Fibroblast of skin of scalp (primary cell): ENCODE measurements at regions not wholly inside any gene's neighbourhood (a gene's known extent, or its start where the extent isn't known, plus 50 kb on each side); places are given as distances from the start of the nearest gene placed in this dataset.
A peak's percentile ranks its signal among the peaks of the same experiment; 100 is the strongest.

Experiments
- DNase-seq: peaks from one replicate; pipeline ENCODE4 v3.0.0-alpha.2; 2013

DNA sequence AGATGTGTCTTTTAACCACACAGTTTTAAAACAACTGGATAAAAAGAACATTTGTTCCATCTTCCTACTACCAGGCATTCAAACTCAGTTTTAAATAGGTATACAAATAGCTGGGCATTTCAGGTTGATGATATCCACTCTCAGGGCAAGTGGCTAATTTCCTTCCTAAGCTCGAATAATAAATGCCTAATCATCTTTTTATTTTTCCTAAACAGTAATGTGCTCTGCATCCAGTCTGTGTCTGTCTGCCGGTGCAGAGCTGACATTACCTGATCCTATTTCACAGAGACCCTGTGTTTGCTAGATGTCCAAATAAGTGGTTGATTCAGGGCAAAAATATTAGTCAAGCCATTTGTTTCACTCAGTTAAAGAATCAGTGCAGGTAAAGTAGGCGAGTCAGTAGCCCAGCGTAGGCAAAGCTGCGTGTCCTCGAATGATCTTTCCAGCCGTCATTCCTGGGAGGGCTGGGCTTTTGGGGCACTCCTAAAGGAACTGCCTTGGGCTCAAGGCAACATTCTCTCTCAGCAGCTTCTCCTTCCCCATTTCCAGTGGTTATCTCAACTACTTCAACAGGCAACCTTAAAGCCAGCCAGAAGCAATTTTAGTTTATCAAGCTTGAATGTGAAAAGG, 74.2 kb upstream of the BMP2 start:
- no peak for DNase-seq

- no peak for DNase-seq
These were observed 74.8 kb upstream of the BMP2 start for GRCh38 chr20:6692566-6693173.

- DNase-seq, result no peak
These were observed 76.0 kb upstream of the BMP2 start for GRCh38 chr20:6691516-6691915.

DNA sequence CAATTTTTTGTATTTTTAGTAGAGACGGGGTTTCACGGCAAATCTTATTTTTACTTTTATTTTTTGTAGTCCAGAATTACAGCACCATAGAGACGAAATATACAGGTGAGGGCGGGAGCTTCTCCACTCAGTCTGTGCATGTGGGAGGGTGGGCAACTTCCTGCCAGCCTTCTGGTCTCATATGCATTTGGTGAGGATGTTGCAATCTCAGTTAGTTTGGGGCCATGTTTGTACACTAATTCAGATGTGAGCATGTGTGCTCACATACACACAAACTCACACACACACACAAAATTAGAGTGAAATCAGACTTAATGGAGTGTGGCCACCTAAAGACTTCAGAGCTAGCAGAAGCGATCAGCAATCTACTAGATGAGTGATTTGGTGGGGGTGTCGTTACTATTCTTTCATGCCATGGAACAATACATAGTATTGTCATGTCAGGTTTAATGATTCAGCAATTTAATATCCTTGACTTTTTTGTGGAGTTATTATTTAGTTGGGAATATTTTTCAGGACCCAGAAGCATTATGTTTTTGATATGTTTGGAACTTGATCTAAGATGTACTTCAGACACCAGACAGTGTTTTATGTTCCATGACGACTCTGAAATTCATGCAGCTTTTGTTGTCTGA, 78.0 kb upstream of the BMP2 start:
- no peak for DNase-seq

DNA sequence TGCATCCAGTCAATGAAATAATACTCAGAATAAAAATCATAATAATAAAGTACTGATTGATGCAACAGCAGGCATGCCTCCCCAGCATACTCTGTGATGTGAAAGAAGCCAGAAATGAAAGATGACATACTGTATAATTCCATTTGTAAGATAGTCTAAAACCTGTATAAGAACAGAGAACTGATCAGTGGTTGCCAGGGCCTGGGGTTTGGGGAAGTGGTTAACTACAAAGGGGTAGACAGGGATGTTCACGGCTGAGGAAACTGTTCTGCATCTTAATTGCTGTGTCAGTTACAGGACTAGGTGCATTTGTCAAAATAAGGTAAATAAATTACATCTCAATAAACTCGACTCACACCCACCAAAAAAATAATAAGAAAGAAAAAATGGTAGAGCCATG, 81.3 kb upstream of the BMP2 start:
- no peak for DNase-seq

- no peak for DNase-seq
These were observed 81.9 kb upstream of the BMP2 start for GRCh38 chr20:6685626-6686025.

- no peak for DNase-seq
These were observed 82.3 kb upstream of the BMP2 start for GRCh38 chr20:6685181-6685582.

DNA sequence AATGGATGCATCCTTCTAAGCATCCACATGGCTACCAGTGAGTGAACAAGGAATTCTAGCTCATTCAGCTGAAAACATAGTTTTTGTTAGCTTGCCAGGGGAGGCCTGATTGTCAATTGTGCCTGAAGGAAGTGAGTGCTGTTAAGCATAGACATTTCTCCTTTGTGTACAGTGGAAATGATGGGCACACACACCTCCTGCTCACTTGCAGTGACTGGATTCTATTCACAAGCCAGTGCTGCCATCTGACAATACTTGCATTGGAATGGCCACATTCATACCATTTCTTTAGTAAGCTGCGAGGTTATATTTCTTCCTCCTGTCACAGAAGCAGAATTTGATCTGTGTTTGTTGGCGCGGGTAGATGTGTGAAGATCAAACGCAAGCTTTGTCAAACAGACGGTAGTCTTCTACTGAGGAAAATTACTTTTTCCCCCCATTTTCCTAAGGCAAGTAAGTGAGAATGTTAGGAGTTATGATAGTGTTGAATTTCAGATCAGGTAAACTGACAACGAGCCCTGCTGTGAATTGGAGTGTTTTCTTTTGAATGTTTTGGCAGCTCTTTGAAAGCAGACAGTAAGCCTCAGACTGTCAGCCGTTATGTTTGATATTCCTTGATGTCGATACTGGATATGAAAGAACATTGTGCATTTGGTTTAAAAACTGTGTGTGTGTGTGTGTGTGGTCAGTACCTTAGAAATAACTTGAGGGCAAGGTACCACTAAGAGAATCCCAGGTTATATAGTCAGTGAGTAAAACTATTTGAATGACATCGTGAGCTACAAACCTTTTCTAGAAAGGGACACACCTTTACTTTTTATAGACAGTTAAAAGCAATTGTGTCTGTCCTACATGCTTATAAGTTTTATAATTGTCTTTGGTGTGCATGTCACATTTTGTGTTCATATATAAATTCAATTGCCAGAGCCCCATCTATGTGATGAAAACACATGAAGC, 84.2 kb upstream of the BMP2 start:
- DNase-seq, result no peak

DNA sequence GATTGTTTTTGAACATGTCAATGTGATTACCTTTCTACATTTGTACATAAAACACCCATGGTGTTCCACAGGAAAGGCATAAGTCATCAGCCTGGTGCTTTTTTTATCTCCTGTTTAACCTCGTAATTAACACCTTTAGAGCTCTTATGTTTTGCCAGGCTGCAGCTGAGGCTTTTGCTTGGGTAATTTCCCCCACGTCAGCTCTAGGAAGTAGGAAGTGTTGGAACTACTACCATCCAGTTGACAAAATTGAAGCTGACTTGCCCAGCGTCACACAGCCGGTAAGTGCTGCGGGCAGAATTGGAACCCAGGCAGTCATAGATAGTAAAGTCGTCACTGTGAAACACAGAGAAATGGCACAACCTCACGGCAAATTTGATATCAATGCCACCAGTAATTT, 86.6 kb upstream of the BMP2 start:
- no peak for DNase-seq

DNA sequence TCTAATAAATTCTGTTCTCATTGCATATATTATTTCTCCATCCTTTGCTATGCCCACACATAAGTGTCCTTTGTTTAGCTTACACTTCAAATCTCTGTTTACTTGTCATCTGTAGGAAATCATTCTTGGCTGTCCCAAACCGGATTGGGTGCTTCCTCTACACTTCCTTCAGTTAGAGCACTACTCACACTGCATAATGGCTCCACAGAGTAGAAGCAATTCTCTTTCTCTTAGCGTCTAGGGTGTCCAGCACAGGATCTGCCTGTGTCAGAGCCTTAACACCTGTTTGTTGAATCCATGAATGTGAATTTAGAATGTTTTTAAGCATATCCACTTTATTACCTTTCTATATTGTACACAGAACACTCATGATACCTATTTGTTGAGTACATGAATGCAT, 87.0 kb upstream of the BMP2 start:
- DNase-seq, result no peak

DNA sequence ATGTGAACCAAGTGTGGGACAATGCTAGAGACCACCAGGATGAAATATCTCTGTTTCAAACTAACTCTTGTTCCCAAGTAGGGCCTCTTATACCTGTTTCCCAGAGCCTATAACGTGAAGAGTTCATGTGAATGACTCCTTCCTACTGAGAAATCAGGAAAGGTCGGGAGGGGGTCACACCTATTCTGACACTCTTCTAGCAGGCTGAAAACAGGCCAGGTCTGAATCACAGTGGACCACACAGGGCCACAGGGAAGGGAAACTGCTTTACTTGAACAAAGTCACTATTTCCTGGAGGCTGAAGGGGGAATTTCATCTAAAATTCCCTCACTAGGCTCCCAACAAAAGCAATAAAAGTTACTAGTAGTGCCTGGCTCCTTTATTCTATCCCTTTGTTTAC, 88.4 kb upstream of the BMP2 start:
- no peak for DNase-seq

DNA sequence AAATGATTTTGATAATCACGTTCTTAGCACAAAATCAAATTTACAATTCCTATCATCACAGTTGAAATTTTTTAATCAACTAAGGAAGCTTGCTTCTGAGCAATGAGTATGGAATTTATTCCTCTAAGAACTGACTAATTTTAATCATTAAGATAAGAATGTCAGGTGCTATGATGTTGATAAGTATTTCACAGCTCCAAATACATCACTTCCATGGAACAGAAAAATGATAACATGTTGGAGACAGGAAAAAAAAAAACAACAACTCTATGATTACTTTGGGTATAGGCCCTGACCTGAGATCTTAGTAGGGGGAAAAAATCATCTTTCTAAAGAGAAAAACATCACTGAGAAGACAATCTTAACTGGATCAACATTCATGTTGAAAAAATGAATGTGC, 89.4 kb upstream of the BMP2 start:
- no peak for DNase-seq

DNA sequence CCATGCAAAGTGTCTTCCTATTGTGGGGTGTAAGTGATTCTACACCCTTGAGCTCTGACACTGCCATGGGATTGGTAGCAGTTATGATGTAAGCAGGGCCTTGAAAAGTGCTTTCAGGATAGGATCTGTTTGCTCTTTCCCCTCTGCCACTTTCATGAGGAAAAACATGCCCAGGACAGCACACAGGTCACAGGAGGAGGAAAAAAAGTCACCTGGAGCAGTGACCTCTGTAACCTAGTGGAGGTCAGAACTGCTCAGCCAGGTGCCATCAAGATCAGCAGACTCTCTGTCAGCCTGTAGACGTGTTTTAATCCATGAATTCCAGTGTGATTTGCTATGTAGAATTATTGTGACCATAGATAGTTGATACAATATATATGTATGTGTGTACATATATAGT, 92.7 kb upstream of the BMP2 start:
- DNase-seq, result no peak

GRCh38 chr20:6673071-6673470, 94.4 kb upstream of the BMP2 start:
- DNase-seq, result no peak

GRCh38 chr20:6671829-6672228, 95.7 kb upstream of the BMP2 start:
- DNase-seq, result no peak

DNA sequence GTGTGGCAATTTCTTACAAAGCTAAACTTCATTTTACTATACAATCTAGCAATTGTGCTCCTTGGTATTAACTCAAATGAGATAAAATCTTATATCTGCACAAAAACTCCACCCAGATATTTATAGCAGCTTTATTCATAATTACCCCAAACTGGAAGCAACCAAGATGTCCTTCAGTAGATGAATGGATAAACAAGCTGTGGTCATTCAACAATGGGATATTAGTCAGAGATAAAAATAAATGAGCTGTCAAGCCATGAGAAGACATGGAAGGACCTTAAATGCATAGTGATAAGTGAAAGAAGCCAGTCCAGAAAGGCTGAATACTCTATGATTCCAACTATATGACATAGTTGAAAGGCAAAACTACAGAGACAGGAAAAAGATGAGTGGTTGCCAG, 98.9 kb upstream of the BMP2 start:
- no peak for DNase-seq

DNA sequence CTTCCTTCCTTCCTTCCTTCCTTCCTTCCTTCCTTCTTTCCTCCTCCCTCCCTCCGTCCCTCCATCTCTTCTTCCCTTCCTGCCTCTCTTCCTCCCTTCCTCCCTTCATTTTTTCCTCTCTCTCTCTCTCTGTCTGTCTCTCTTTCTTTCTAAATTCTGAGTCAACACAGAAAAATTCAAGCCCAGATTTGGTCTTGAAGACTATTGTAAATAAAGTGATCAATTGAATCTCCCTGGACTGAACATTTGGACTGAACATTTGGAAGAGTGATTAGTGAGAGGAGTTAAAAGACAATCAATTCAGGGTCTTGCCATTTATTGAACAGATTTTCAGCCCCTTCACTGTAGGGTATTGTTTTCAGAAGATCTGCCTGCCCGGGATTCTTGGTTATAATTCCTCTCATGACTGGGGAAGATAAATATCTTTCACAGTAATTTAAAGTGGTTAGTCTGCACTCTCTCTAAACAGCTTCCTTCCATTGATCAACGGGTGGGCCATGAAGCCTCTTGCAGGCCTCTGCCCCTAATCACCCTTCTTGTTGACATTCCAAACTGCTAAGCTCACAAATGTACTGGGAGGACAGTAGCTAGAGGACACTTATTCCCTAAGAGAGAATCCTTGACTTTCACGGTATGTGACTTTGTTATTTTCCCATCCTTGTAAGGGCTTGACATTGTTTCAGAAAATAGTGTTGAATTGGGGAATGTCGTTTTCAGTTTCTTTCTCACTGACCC, 101.7 kb upstream of the BMP2 start:
- DNase-seq, result peak; percentile 51

- DNase-seq, result no peak
These were observed 102.3 kb upstream of the BMP2 start for GRCh38 chr20:6665161-6665560.

DNA sequence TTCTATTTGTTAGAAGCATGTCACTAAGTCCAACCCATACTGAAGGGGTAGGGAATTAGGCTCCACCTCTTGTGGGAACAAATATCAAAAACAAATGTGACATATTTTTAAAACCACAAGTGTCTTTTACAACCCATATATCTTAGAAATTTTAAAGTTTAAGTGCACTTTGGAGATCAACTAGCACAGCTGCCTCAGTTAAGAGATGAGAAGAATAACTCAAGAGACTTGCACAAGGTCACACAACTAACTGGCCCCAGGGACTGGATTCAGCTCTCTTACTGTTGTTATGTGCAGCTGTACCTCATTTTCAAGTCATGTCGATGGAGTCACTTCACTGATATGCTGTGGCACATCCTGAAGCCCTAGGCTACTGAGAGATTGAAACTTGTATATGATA, 102.9 kb upstream of the BMP2 start:
- DNase-seq, result no peak

DNA sequence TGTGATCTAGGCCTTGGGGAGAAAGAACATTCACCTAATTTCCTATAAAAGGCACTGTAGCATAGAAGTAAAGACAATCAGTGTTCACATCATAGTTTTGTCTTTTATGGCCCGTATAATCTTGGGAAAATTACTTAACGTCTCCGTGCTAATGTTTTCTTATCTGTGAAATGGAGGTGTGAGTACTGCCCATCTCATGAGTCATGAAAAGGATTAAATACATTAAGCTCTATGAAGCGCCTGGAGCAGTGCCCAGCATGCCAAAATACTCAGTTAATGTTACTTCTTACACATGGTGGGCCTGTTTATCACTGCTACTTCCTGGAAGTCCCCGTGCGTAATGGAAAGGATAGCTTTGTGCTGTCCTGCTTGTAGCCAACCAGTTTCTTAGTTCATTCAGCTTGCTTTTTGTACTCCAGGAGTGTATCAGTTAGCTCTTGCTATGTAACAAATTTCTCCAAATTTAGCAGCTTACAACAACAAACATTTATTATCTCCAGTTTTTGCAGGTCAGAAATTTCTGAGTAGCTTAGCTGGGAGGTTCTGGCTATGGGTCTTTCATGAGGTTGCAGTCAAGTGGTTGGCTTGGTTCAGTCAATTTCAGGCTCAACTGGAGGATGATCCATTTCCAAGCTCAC, 103.6 kb upstream of the BMP2 start:
- no peak for DNase-seq

- no peak for DNase-seq
These were observed 104.4 kb upstream of the BMP2 start for GRCh38 chr20:6663104-6663503.

- no peak for DNase-seq
These were observed 105.2 kb upstream of the BMP2 start for GRCh38 chr20:6662309-6662708.
